BE2C (cell line): ENCODE measurements at regions not wholly inside any gene's neighbourhood (a gene's known extent, or its start where the extent isn't known, plus 50 kb on each side); places are given as distances from the start of the nearest gene placed in this dataset.

Experiments
- DNase-seq: peaks from one replicate; pipeline ENCODE4 v3.0.0-alpha.2; 2020
- H3K27me3 ChIP-seq: fragments of 250-450 bp; sonication (Bioruptor Pico); 2 replicates; pipeline ENCODE4 v1.5.1; 2020; ENCODE audit warnings: mild to moderate bottlenecking
- H3K36me3 ChIP-seq: fragments of 250-450 bp; sonication (Bioruptor Pico); 2 replicates; pipeline ENCODE4 v1.5.1; 2020; ENCODE audit warnings: mild to moderate bottlenecking
- H3K4me1 ChIP-seq: fragments of 250-450 bp; sonication (Bioruptor Pico); 2 replicates; pipeline ENCODE4 v1.5.1; 2020
- H3K4me3 ChIP-seq: 2 replicates; pipeline ENCODE4 v1.5.1; 2011; ENCODE audit warnings: low read depth, low read length
- H3K9me3 ChIP-seq: fragments of 250-450 bp; sonication (Bioruptor Pico); 2 replicates; pipeline ENCODE4 v1.5.1; 2020
- TF ChIP-seq, protein P1 (sequence below): IDR thresholded peaks from 2 replicates; pipeline ENCODE4 v1.5.1; 2012; ENCODE audit warnings: mild to moderate bottlenecking, low read depth, low read length

DNA sequence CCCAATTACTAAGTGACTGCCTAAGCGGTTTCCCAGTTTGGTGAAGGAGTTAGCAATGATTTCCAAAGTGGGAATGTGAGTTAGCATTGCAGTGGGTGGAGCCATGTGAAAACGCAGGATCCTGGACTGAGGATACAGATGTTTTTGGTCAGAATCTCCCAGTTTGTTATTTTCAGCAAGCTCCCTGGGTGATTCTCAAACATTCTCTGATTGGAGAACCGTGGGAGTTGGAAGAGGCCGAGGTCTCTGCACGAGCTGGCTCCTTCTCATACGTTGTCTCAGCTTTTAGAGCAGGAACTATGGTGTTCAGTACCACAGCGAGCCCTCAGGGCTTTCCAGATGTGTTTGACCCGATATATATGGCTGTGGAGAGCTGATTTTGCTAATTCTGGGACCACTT is 396.5 kb upstream of the NPVF start:
- Histone ChIP-seq H3K36me3 (no peaks in the 10 kb centered on the region), H3K9me3 (no peaks in the 10 kb centered on the region), H3K4me3 (no peak overlapping the region), H3K4me1 (peaks cover 21% of the 10 kb centered on the region), H3K27me3 (no peaks in the 10 kb centered on the region)
- DNase-seq = no peak
- TF ChIP-seq, protein P1, sequence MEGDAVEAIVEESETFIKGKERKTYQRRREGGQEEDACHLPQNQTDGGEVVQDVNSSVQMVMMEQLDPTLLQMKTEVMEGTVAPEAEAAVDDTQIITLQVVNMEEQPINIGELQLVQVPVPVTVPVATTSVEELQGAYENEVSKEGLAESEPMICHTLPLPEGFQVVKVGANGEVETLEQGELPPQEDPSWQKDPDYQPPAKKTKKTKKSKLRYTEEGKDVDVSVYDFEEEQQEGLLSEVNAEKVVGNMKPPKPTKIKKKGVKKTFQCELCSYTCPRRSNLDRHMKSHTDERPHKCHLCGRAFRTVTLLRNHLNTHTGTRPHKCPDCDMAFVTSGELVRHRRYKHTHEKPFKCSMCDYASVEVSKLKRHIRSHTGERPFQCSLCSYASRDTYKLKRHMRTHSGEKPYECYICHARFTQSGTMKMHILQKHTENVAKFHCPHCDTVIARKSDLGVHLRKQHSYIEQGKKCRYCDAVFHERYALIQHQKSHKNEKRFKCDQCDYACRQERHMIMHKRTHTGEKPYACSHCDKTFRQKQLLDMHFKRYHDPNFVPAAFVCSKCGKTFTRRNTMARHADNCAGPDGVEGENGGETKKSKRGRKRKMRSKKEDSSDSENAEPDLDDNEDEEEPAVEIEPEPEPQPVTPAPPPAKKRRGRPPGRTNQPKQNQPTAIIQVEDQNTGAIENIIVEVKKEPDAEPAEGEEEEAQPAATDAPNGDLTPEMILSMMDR = no peak

DNA sequence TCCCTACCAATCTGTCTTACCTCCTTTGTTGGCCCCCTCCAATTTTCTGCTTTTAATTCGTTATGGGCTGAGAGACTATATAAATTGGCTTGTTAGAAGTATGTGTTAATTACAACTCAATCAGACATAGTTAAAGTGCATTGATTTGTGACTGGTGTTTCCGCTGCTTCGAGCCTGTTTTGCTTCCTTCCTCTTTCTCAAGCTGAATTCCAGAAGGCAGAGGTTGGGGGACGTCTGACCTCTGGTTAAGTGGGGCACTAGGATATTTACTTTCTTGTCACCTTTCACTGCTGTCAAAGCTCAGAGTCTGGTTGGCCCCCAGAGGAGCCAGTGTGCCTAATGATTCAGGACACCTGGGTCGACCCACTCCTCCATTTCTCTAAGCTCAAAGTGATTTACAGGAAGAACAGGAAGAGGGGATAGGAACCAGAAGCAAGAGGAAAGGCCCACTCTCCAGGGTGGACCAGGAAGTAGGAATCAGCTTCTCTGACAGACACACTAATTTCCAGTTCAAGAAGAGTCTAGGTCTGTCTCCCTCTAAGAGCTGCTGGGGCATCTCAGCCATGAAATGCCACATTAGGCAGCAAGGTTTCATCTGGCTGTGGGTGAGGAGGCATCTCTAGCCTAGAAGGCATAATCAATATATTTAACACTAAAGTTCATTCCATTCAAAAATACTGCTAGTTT is 397.2 kb upstream of the NPVF start:
- no peak for DNase-seq
- H3K27me3 ChIP-seq = no peaks in the 10 kb centered on the region
- H3K36me3 ChIP-seq = no peaks in the 10 kb centered on the region
- TF ChIP-seq, protein P1 = no peak
- no peak overlapping the region for H3K4me3 ChIP-seq
- H3K4me1 ChIP-seq = peaks cover 25% of the 10 kb centered on the region
- no peaks in the 10 kb centered on the region for H3K9me3 ChIP-seq

DNA sequence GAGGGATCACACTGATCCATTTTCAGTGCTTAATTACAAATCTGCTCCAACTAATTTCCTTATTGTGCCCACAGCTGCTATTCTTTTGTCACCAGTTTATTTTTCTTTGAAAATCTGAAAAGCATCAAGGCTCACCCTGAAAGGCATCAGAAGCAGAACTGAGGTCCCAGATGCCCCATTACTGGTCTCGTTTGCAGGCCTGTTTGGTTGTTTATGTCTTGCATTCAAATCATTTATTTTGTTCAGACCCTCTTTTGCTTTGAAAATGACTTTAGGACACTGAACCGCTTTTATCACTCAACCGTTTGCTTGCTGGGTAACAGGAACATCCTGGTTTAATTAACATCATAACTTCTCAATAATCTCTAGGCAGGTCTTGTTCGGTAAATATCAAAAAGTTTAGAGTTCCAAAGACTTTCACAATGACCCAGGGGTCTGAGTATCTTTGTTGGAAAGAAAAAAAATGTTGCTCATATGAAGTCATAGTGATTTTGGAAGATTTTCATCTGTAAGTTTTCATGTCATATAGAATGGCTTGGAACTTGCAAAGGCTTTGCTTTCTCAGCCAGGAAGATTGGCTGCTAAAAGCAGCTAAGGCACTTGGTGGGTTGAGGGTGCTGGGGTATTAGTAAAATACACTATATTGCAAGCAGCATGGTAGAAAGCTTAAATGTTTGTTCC is 398.3 kb upstream of the NPVF start:
- no peak for DNase-seq
- H3K4me1 ChIP-seq = peaks cover 20% of the 10 kb centered on the region
- H3K9me3 ChIP-seq = no peaks in the 10 kb centered on the region
- TF ChIP-seq, protein P1 = no peak
- no peaks in the 10 kb centered on the region for H3K36me3 ChIP-seq
- no peaks in the 10 kb centered on the region for H3K27me3 ChIP-seq
- no peak overlapping the region for H3K4me3 ChIP-seq

DNA sequence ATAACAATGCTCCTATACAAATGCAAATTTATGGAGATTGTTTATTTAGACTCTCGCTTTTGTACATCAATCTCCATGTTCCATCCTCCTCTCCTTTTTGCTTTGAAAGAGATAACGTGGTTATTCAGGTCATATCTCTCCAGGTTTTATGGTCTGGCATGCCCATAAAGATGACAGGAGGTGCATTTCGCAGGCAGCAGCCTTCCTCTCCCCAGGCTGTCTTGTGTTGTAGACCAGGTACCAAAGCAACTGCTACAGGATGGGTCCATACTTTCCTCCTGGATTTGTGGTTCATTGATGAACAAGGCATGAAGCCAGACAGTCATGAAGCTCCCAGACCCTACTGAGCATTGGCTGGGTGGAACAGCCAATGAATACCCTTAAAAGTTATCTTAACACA is 400.2 kb upstream of the NPVF start:
- Histone ChIP-seq H3K4me3 (no peak overlapping the region), H3K4me1 (peaks cover 22% of the 10 kb centered on the region), H3K27me3 (no peaks in the 10 kb centered on the region), H3K9me3 (no peaks in the 10 kb centered on the region), H3K36me3 (no peaks in the 10 kb centered on the region)
- no peak for DNase-seq
- TF ChIP-seq, protein P1 = no peak

DNA sequence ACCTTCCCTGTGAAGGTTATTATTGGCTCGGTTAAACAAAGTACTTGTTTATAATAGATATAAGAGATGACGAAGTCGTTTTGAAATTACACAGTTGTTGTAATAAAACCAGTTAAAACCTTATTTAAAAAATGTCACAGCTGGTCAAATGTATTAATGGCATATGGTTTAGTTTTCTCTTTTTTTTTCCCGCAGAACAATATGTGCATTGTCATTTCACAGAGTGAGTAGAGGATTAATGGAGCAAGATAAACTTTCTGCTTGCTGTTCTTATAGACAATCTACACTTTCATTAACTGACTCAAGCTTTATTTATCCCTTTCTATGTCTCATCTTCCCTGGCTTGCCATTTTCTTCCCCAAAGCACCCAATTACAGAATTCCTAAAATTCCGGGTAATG is 404.3 kb upstream of the NPVF start:
- no peaks in the 10 kb centered on the region for H3K27me3 ChIP-seq
- TF ChIP-seq, protein P1 = no peak
- H3K36me3 ChIP-seq = no peaks in the 10 kb centered on the region
- peaks cover 30% of the 10 kb centered on the region for H3K4me1 ChIP-seq
- H3K9me3 ChIP-seq = no peaks in the 10 kb centered on the region
- no peak for DNase-seq
- H3K4me3 ChIP-seq = no peak overlapping the region

DNA sequence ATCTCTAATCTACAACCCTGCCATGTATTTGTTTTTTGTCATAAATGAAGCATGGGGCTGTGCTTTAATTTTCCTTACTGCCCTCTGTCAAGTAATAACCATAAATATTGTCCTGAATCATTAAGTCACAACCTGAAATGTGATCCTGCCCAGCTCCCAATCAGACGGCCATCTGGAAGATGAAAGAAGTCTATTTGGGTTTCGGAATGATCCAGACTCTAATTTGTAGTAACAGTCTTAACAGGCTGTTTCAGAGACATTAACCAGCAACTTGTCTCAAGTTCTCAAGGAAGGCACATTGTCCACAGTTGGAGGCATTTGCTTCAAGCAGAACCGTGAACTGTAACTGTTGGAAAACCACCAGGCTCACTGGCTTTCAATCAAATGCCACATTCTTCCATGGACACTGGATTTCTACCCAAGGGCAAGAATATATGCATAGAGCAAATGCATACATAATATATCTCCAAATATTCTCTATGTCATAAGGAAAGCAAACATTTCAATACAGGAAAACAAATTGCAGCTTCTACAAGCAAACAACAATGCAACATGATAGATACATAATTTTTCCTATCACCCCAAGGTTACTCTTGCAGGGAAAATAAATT is 405.2 kb upstream of the NPVF start:
- Histone ChIP-seq H3K36me3 (no peaks in the 10 kb centered on the region), H3K4me1 (peaks cover 26% of the 10 kb centered on the region), H3K27me3 (no peaks in the 10 kb centered on the region), H3K9me3 (no peaks in the 10 kb centered on the region), H3K4me3 (no peak overlapping the region)
- TF ChIP-seq, protein P1 = no peak
- peak; percentile 15 for DNase-seq
